KMS-11 (cell line): ENCODE measurements at regions not wholly inside any gene's neighbourhood (a gene's known extent, or its start where the extent isn't known, plus 50 kb on each side); places are given as distances from the start of the nearest gene placed in this dataset.

Experiments
- H2AFZ ChIP-seq: fragments of 200-600 bp; sonication (generic); 2 replicates; pipeline ENCODE4 v1.6.1; 2016; ENCODE audit warnings: antibody characterized with exemption, mixed run types, low read depth
- H3K27ac ChIP-seq: fragments of 200-600 bp; sonication (generic); 2 replicates; pipeline ENCODE4 v1.6.1; 2016; ENCODE audit warnings: mild to moderate bottlenecking, mixed run types
- H3K27me3 ChIP-seq: fragments of 200-600 bp; sonication (generic); 2 replicates; pipeline ENCODE4 v1.6.1; 2017; ENCODE audit warnings: mild to moderate bottlenecking, low read depth, mixed run types, moderate library complexity; ENCODE audit not compliant: insufficient read depth
- H3K36me3 ChIP-seq: fragments of 200-600 bp; sonication (generic); 2 replicates; pipeline ENCODE4 v1.6.1; 2017; ENCODE audit warnings: mild to moderate bottlenecking, mixed run types; ENCODE audit not compliant: insufficient read depth
- H3K4me1 ChIP-seq: fragments of 200-600 bp; sonication (generic); 2 replicates; pipeline ENCODE4 v1.6.1; 2016; ENCODE audit warnings: mild to moderate bottlenecking, low read depth, mixed run types; ENCODE audit not compliant: poor library complexity, severe bottlenecking
- H3K4me2 ChIP-seq: fragments of 200-600 bp; sonication (generic); 2 replicates; pipeline ENCODE4 v1.7.0; 2016; ENCODE audit warnings: mild to moderate bottlenecking, mixed run types
- H3K4me3 ChIP-seq: fragments of 200-600 bp; sonication (generic); IDR thresholded peaks from 2 replicates; pipeline ENCODE4 v1.6.1; 2017; ENCODE audit warnings: low read depth, low read length, mixed read lengths; ENCODE audit not compliant: insufficient read depth
- H3K79me2 ChIP-seq: fragments of 200-600 bp; sonication (generic); 2 replicates; pipeline ENCODE4 v1.6.1; 2016; ENCODE audit warnings: low read depth, mixed run types; ENCODE audit not compliant: insufficient read depth
- H3K9ac ChIP-seq: fragments of 200-600 bp; sonication (generic); 2 replicates; pipeline ENCODE4 v1.6.1; 2016; ENCODE audit warnings: mild to moderate bottlenecking, mixed run types
- H4K20me1 ChIP-seq: fragments of 200-600 bp; sonication (generic); 2 replicates; pipeline ENCODE4 v1.6.1; 2016; ENCODE audit warnings: mild to moderate bottlenecking, mixed run types; ENCODE audit not compliant: insufficient read depth
- CTCF ChIP-seq: fragments of 200-600 bp; sonication (generic); conservative IDR thresholded peaks from 2 replicates; pipeline ENCODE4 v1.6.1; 2017; ENCODE audit warnings: low read depth, mild to moderate bottlenecking, antibody characterized with exemption, low read length, moderate library complexity, mixed read lengths

- Histone ChIP-seq H3K27me3 (no peaks in the 10 kb centered on the region), H3K4me1 (no peaks in the 10 kb centered on the region), H3K36me3 (no peaks in the 10 kb centered on the region), H3K4me3 (no peak overlapping the region), H4K20me1 (no peaks in the 10 kb centered on the region), H2AFZ (no peak overlapping the region), H3K27ac (no peak overlapping the region), H3K4me2 (no peak overlapping the region), H3K79me2 (no peaks in the 10 kb centered on the region), H3K9ac (no peak overlapping the region)
- TF ChIP-seq CTCF = no peak
These were observed 197.5 kb upstream of the TMEM45B start for GRCh38 chr11:129618046-129618569.

- TF ChIP-seq CTCF = no peak
- no peak overlapping the region for H3K4me3 ChIP-seq
- H3K4me1 ChIP-seq = no peaks in the 10 kb centered on the region
- H3K9ac ChIP-seq = no peak overlapping the region
- H3K27me3 ChIP-seq = no peaks in the 10 kb centered on the region
- H3K4me2 ChIP-seq = no peak overlapping the region
- H2AFZ ChIP-seq = no peak overlapping the region
- H3K36me3 ChIP-seq = no peaks in the 10 kb centered on the region
- no peak overlapping the region for H3K27ac ChIP-seq
- H4K20me1 ChIP-seq = no peaks in the 10 kb centered on the region
- H3K79me2 ChIP-seq = no peaks in the 10 kb centered on the region
These were observed 195.2 kb upstream of the TMEM45B start for GRCh38 chr11:129620237-129621104.

- H3K36me3 ChIP-seq = no peaks in the 10 kb centered on the region
- no peaks in the 10 kb centered on the region for H3K27me3 ChIP-seq
- TF ChIP-seq CTCF = no peak
- H4K20me1 ChIP-seq = no peaks in the 10 kb centered on the region
- no peaks in the 10 kb centered on the region for H3K79me2 ChIP-seq
- H3K4me1 ChIP-seq = no peaks in the 10 kb centered on the region
- H3K4me3 ChIP-seq = no peak overlapping the region
- H3K4me2 ChIP-seq = no peak overlapping the region
- H3K9ac ChIP-seq = no peak overlapping the region
- H2AFZ ChIP-seq = no peak overlapping the region
- no peak overlapping the region for H3K27ac ChIP-seq
These were observed 189.7 kb upstream of the TMEM45B start for GRCh38 chr11:129625930-129626329.

- no peak overlapping the region for H3K4me3 ChIP-seq
- no peak for TF ChIP-seq CTCF
- H3K79me2 ChIP-seq = no peaks in the 10 kb centered on the region
These were observed 184.4 kb upstream of the TMEM45B start for GRCh38 chr11:129631201-129631600.

More at GRCh38 chr11:129631201-129631600, 184.4 kb upstream of the TMEM45B start:
- no peak overlapping the region for H3K4me2 ChIP-seq
- no peak overlapping the region for H3K9ac ChIP-seq
- no peak overlapping the region for H2AFZ ChIP-seq
- no peaks in the 10 kb centered on the region for H3K27me3 ChIP-seq
- no peaks in the 10 kb centered on the region for H3K36me3 ChIP-seq
- H3K27ac ChIP-seq = no peak overlapping the region
- H4K20me1 ChIP-seq = no peaks in the 10 kb centered on the region
- no peaks in the 10 kb centered on the region for H3K4me1 ChIP-seq
